GM10266 (cell line): ENCODE measurements at regions not wholly inside any gene's neighbourhood (a gene's known extent, or its start where the extent isn't known, plus 50 kb on each side); places are given as distances from the start of the nearest gene placed in this dataset.

Experiments
- DNase-seq: peaks from one replicate; pipeline ENCODE4 v3.0.0; 2012; ENCODE audit errors: extremely low spot score
- CTCF ChIP-seq: IDR thresholded peaks from 2 replicates; pipeline ENCODE4 v1.5.1; 2012; ENCODE audit warnings: mild to moderate bottlenecking, low read depth; ENCODE audit not compliant: control insufficient read depth, insufficient read depth; ENCODE audit errors: missing control alignments

GRCh38 chr5:18357486-18357885 lies 723.2 kb downstream of the TAF11L14 start:
- DNase-seq, result no peak
- TF ChIP-seq CTCF, result no peak

DNA sequence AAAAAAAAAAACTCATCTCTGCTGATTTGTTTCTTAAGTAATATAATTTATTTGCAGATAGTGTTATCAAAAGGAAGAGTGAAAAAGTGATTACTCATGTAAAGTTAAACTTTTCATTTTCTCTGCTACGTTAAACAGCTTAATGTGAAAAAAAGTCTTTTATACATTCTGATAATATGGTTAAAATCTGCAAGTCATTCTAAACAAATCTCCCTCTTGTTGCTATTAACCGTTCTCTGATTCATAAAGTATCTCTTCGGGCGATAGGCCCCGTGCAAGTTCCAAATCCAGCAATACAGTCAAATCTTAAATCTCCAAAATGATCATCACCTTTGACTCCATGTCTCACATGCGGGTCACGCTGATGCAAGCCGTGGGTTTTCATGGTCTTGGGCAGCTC lies 732.0 kb downstream of the TAF11L14 start:
- DNase-seq, result no peak
- no peak for TF ChIP-seq CTCF

DNA sequence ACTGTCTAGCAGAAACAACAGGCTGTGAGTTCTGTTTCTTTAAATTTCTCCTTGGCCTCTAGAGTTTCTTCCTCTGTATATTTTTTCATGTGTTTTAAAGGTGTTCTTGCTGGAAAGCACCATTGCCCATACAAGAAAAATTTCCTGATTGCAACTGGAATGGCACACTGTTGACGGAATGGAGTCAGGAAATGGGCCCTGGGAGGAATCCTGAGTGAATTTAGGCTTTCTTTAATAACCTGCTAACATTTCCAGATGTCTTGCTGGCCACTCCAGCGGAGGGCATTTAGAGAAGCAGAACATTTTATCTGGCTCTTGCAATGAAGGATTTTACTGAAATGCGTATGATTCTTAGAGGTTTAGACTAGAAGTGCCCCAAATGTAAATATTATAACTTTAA lies 736.3 kb downstream of the TAF11L14 start:
- no peak for TF ChIP-seq CTCF
- DNase-seq, result no peak

DNA sequence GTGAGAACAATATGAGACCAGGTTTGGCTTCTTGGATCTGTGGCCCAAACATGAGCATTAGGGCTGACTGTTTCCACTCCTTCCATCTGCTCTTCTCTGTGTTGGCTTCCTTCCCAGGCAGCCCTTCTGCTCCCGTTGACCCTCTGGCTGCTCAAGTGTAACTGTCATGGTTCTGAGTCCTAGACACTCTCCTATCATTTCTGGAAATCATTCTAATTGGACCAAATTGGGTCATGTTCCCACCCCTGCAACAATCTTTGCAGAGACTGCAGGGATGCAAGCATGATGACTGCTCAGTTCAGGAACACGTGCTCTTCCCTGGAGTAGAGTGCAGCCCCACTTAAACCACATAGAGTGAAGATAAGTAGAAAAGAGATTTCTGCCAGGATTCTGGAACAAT lies 741.4 kb downstream of the TAF11L14 start:
- no peak for TF ChIP-seq CTCF
- DNase-seq, result no peak

- no peak for DNase-seq
- TF ChIP-seq CTCF, result no peak
These were observed 743.8 kb downstream of the TAF11L14 start for GRCh38 chr5:18378066-18378465.

DNA sequence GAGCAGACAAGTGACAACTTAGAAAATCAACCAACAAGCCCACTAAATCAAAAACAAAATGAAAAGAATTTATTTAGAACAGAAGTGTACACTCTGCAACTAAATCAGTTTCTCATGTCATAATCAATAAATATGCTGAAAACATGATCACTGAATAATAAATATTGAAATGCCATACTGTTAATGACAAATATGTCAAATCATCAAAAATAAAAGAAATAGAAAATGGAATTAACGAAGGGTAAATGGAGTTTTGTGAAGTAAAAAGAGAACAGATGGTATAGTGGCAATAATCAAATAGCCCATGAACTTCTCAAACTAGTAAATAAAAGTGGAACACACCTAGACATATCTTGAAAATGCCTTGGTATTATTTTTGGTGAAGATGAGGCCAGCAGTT lies 744.9 kb downstream of the TAF11L14 start:
- TF ChIP-seq CTCF, result no peak
- DNase-seq, result no peak

- no peak for TF ChIP-seq CTCF
These were observed 746.6 kb downstream of the TAF11L14 start for GRCh38 chr5:18380729-18381362.

More at GRCh38 chr5:18380729-18381362, 746.6 kb downstream of the TAF11L14 start:
- DNase-seq, result no peak
